Endothelial cell of umbilical vein (primary cell): ENCODE measurements at regions not wholly inside any gene's neighbourhood (a gene's known extent, or its start where the extent isn't known, plus 50 kb on each side); places are given as distances from the start of the nearest gene placed in this dataset.
A peak's percentile ranks its signal among the peaks of the same experiment; 100 is the strongest.

ENCODE experiments used
- BruUV-seq: library from RNA; stranded (reverse); fragments of 400-500 nt; replicated peaks from 2 replicates; lab custom pipeline; 2021; lab: Mats Ljungman, UMichigan
- CTCF ChIA-PET: fragments of 300-600, 350-600 bp; sonication (Branson Sonifier 250); formaldehyde crosslinking; loops from one replicate; lab custom pipeline; 2021; ENCODE audit warnings: antibody characterized with exemption, inconsistent platforms; lab: Charles Lee
- POLR2A ChIA-PET: fragments of 300-600, 350-600 bp; sonication (Branson Sonifier 250); formaldehyde crosslinking; loops from one replicate; lab custom pipeline; 2021; ENCODE audit warnings: antibody characterized with exemption, inconsistent platforms; lab: Charles Lee
- DNase-seq: peaks from one replicate; pipeline ENCODE4 v3.0.0-alpha.2; 2011; ENCODE audit warnings: low read depth, low spot score
- FAIRE-seq: peaks from 2 replicates; lab custom pipeline; 2011; peaks lifted over from hg19 to GRCh38; lab: Jason Lieb, UNC
- H2AFZ ChIP-seq: 2 replicates; pipeline ENCODE4 v1.6.0; 2012; ENCODE audit warnings: low read depth, low read length, control low read depth, inconsistent platforms
- H3K27ac ChIP-seq: 2 replicates; pipeline ENCODE4 v1.5.1; 2011; ENCODE audit warnings: low read depth, mild to moderate bottlenecking, control low read depth, low read length, moderate library complexity; ENCODE audit not compliant: insufficient read depth
- H3K27me3 ChIP-seq, 2 experiments: 2 replicates each; pipeline versions ENCODE4 v1.6.0 to v1.6.1; 2011; ENCODE audit warnings: low read length in 2 of 2, mixed read lengths in 1 of 2; ENCODE audit not compliant: control insufficient read depth in 2 of 2, insufficient read depth in 2 of 2
- H3K36me3 ChIP-seq, 2 experiments: 2 replicates in 1 of 2; 3 replicates in 1 of 2; pipeline ENCODE4 v1.5.1; 2011; ENCODE audit warnings: low read length in 2 of 2, mild to moderate bottlenecking in 1 of 2, moderate library complexity in 1 of 2; ENCODE audit not compliant: control insufficient read depth in 2 of 2, insufficient read depth in 2 of 2; ENCODE audit errors: extremely low read depth in 1 of 2
- H3K4me1 ChIP-seq: 3 replicates; pipeline ENCODE4 v1.5.1; 2011; ENCODE audit warnings: mild to moderate bottlenecking, low read length; ENCODE audit not compliant: control insufficient read depth, insufficient read depth; ENCODE audit errors: extremely low read depth
- H3K4me2 ChIP-seq: 2 replicates; pipeline ENCODE4 v1.6.1; 2011; ENCODE audit warnings: low read length, control low read depth, mixed read lengths; ENCODE audit not compliant: insufficient read depth
- H3K4me3 ChIP-seq, 3 experiments: fragments of 200-600 bp in 1 of 3; sonication (generic), shearing (Covaris generic) in 1 of 3; replicated peaks in 1 of 3; 2 replicates each; pipeline ENCODE4 v1.5.1; 2011 to 2016; ENCODE audit warnings: control low read depth in 3 of 3, low read length in 3 of 3, mild to moderate bottlenecking in 2 of 3, inconsistent platforms in 1 of 3, low read depth in 1 of 3, moderate library complexity in 1 of 3; ENCODE audit not compliant: insufficient read depth in 1 of 3
- H3K79me2 ChIP-seq: 2 replicates; pipeline ENCODE4 v1.6.0; 2012; ENCODE audit warnings: low read length, inconsistent platforms; ENCODE audit not compliant: control insufficient read depth, insufficient read depth
- H3K9ac ChIP-seq: replicated peaks from 2 replicates; pipeline ENCODE3; 2011; ENCODE audit warnings: low read length, control low read depth; ENCODE audit not compliant: insufficient read depth; ENCODE audit errors: extremely low read depth
- H3K9me1 ChIP-seq: replicated peaks from 3 replicates; pipeline ENCODE4 v1.6.0; 2011; ENCODE audit warnings: mild to moderate bottlenecking, low read length; ENCODE audit not compliant: control insufficient read depth, insufficient read depth; ENCODE audit errors: extremely low read depth
- H3K9me3 ChIP-seq: replicated peaks from 2 replicates; pipeline ENCODE4 v1.5.1; 2012; ENCODE audit warnings: low read length, inconsistent platforms; ENCODE audit not compliant: control insufficient read depth, insufficient read depth
- H4K20me1 ChIP-seq: replicated peaks from 2 replicates; pipeline ENCODE3; 2011; ENCODE audit warnings: mild to moderate bottlenecking, low read length; ENCODE audit not compliant: control insufficient read depth, insufficient read depth; ENCODE audit errors: extremely low read depth
- CTCF ChIP-seq, 2 donors: IDR thresholded peaks; 1 replicate in 1 of 2; 2 replicates in 1 of 2; pipeline ENCODE4 v1.5.1; 2011; ENCODE audit warnings: low read length in 2 of 2, mild to moderate bottlenecking in 2 of 2, moderate library complexity in 2 of 2, control low read depth in 1 of 2, inconsistent platforms in 1 of 2, low read depth in 1 of 2; ENCODE audit not compliant: insufficient read depth in 1 of 2; ENCODE audit errors: extremely low read depth in 1 of 2
- EZH2 ChIP-seq: IDR thresholded peaks from 2 replicates; pipeline ENCODE4 v1.6.1; 2012; ENCODE audit warnings: borderline replicate concordance, low read depth, mild to moderate bottlenecking, moderate library complexity, low read length, inconsistent platforms; ENCODE audit not compliant: severe bottlenecking
- FOS ChIP-seq: IDR thresholded peaks from 2 replicates; pipeline ENCODE4 v1.6.1; 2011; ENCODE audit warnings: mild to moderate bottlenecking, low read length, moderate library complexity, borderline replicate concordance; ENCODE audit not compliant: insufficient read depth
- GATA2 ChIP-seq: IDR thresholded peaks from 2 replicates; pipeline ENCODE4 v1.7.0; 2011; ENCODE audit warnings: low read depth, mild to moderate bottlenecking, moderate library complexity, mixed read lengths, low read length; ENCODE audit not compliant: insufficient read length, insufficient read depth
- MAX ChIP-seq: IDR thresholded peaks from 2 replicates; pipeline ENCODE4 v1.6.1; 2011; ENCODE audit not compliant: insufficient read depth, insufficient read length
- MYC ChIP-seq: IDR thresholded peaks from one replicate; pipeline ENCODE4 v1.6.1; 2011; ENCODE audit warnings: mild to moderate bottlenecking, low read depth, low read length
- POLR2A ChIP-seq: IDR thresholded peaks from 2 replicates; pipeline ENCODE4 v1.6.1; 2012; ENCODE audit warnings: low read depth, mild to moderate bottlenecking, control low read depth, low read length
- POLR2AphosphoS5 ChIP-seq: IDR thresholded peaks from 2 replicates; pipeline ENCODE4 v1.6.1; 2012; ENCODE audit warnings: low read depth, mild to moderate bottlenecking, control low read depth, low read length, moderate library complexity; ENCODE audit not compliant: insufficient read depth
- dilution Hi-C: fragments of 300-500 bp; cut with MboI; formaldehyde crosslinking; loops from one replicate; pipeline ENCODE4 v1.15.0; 2019; ENCODE audit warnings: low sequenced_read_pairs; ENCODE audit not compliant: extremely low pct_ligation_motif_present
- intact Hi-C: fragments of 100-400 bp; cut with micrococcal nuclease; formaldehyde crosslinking; loops from one replicate; pipeline ENCODE4 v1.10.0; 2022

DNA sequence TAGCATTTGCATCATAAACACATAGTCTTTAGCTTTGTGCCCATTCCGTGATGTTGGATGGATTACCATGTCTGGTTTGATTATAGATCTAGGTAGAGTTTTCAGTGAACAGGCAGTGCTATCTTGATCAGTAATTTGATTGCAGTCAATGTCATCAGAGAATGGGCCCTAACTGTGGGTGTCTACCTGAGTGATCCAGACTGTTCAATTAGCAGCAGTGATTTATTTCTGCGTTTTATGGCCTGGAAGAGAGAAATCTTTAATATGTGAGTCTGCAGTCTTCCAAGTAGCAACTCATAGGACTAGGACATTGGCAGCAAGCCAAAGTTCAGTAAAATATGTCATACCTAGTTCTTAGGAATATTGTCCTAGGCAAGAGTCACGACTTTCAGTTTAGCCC is 80.3 kb downstream of the CASP12 start:
- Histone ChIP-seq H2AFZ (no peak overlapping the region), H3K4me3 (no peak overlapping the region), H3K9me1 (no peaks in the 10 kb centered on the region), H3K4me1 (no peaks in the 10 kb centered on the region), H3K4me2 (no peak overlapping the region), H3K9me3 (no peaks in the 10 kb centered on the region), H3K27me3 (no peaks in the 10 kb centered on the region), H4K20me1 (no peaks in the 10 kb centered on the region), H3K9ac (no peak overlapping the region), H3K36me3 (no peaks in the 10 kb centered on the region), H3K27ac (no peak overlapping the region), H3K79me2 (no peaks in the 10 kb centered on the region)
- dilution Hi-C loops: no loop called here
- TF ChIP-seq POLR2A: no peak
- TF ChIP-seq POLR2AphosphoS5: no peak
- TF ChIP-seq MYC: no peak
- no peak for TF ChIP-seq CTCF (IDR thresholded peaks at IDR 0.05; ENCODE audit: extremely low read depth in 1 of 2, insufficient read depth in 1 of 2, low read depth in 1 of 2, low read length in 2 of 2)
- TF ChIP-seq EZH2: no peak
- CTCF ChIA-PET: interaction anchor here (1.1 to 1.4 kb wide), 2 partner anchors 8 to 194 kb away, joined by 3 to 4 read pairs; no protein-coding TSS in a partner anchor
- FAIRE-seq (peak; percentile 66), DNase-seq (no peak)
- intact Hi-C loops: no loop called here
- no TSS peak for BruUV-seq
- POLR2A ChIA-PET: no interaction called here

DNA sequence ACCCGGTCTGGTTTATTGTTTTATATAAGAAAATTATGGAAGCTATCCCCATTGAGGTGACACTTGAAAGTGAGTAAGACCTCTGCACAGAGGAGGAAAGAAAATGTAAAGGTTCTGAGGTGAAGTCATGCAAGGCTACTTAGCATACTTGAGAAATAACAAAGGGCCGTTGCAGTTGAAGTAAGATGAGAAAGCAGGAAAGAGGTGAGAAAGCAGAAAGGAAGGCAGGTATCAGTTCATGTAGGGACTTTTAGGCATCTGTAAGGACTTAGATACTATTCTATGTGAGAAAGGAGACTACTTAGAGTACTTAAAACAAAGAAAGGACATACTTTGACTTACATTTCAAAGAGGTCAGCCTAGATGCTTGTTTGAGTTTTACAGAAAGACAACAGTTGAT is 84.7 kb downstream of the CASP12 start:
- TF ChIP-seq GATA2: no peak
- no peak for TF ChIP-seq MYC
- TF ChIP-seq MAX: no peak
- no peak for TF ChIP-seq EZH2
- no peak for TF ChIP-seq POLR2A
- no peak for TF ChIP-seq CTCF (IDR thresholded peaks at IDR 0.05; ENCODE audit: extremely low read depth in 1 of 2, insufficient read depth in 1 of 2, low read depth in 1 of 2, low read length in 2 of 2)
- no peak for TF ChIP-seq FOS
- TF ChIP-seq POLR2AphosphoS5: no peak
- Histone ChIP-seq H3K79me2 (no peaks in the 10 kb centered on the region), H3K27me3 (no peaks in the 10 kb centered on the region), H2AFZ (no peak overlapping the region), H3K9me1 (no peaks in the 10 kb centered on the region), H3K4me1 (no peaks in the 10 kb centered on the region), H3K9me3 (no peaks in the 10 kb centered on the region), H3K27ac (no peak overlapping the region), H3K36me3 (no peaks in the 10 kb centered on the region), H3K4me3 (no peak overlapping the region), H4K20me1 (no peaks in the 10 kb centered on the region), H3K4me2 (no peak overlapping the region), H3K9ac (no peak overlapping the region)
- POLR2A ChIA-PET: no interaction called here
- no peak for FAIRE-seq
- intact Hi-C loops (no loop called here), dilution Hi-C loops (no loop called here)
- no peak for DNase-seq
- BruUV-seq: no TSS peak
- CTCF ChIA-PET: no interaction called here
